Thyroid gland (tissue), 4 donors: ENCODE measurements at regions not wholly inside any gene's neighbourhood (a gene's known extent, or its start where the extent isn't known, plus 50 kb on each side); places are given as distances from the start of the nearest gene placed in this dataset.

Experiments used
- POLR2A ChIP-seq, 2 donors: fragments of 450-650 bp; IDR thresholded peaks; one replicate each; pipeline ENCODE4 v1.6.1; 2017; ENCODE audit warnings: antibody characterized with exemption in 2 of 2, mild to moderate bottlenecking in 2 of 2, moderate library complexity in 1 of 2
- TF ChIP-seq, protein P1 (sequence below), 6 experiments: fragments of 200-600 bp in 3 of 6; fragments of 450-650 bp in 3 of 6; sonication (generic) in 3 of 6; IDR thresholded peaks; one replicate each; pipeline ENCODE4 v1.5.1; 2016 to 2019; ENCODE audit warnings: antibody characterized with exemption in 6 of 6, mild to moderate bottlenecking in 2 of 6, inconsistent platforms in 1 of 6, moderate library complexity in 1 of 6

DNA sequence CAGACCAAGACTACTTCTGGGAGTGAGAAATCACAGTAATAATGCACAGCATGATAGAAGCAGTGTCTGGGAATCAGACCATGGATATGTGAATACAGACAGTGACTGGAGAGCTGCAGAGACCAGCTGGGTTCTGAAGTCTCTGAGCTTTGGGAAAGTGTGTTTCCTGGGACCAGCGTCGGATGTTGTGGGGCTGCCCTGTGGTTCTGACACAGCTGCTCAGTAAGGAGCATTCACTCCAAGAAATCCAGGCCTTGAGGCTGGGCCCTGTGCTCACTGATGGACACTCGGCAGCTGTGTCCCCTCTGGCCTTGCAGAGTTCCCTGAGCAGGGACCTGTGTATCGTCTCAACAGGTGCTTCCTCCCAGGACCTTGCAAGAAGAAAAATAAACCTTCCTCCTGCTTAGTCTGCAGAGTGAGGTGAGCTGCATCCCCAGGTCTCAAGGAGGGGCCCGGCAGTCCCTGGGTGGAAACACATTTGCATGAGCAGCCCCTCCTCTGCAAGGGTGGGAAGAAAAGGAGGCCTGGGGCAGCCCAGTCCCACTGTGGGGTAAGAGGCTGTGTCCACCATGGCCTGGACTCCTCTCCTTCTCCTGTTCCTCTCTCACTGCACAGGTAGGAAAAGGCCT lies 107.9 kb downstream of the VPREB1 start:
- TF ChIP-seq, protein P1, sequence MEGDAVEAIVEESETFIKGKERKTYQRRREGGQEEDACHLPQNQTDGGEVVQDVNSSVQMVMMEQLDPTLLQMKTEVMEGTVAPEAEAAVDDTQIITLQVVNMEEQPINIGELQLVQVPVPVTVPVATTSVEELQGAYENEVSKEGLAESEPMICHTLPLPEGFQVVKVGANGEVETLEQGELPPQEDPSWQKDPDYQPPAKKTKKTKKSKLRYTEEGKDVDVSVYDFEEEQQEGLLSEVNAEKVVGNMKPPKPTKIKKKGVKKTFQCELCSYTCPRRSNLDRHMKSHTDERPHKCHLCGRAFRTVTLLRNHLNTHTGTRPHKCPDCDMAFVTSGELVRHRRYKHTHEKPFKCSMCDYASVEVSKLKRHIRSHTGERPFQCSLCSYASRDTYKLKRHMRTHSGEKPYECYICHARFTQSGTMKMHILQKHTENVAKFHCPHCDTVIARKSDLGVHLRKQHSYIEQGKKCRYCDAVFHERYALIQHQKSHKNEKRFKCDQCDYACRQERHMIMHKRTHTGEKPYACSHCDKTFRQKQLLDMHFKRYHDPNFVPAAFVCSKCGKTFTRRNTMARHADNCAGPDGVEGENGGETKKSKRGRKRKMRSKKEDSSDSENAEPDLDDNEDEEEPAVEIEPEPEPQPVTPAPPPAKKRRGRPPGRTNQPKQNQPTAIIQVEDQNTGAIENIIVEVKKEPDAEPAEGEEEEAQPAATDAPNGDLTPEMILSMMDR (IDR thresholded peaks at IDR 0.05), result no peak
- no peak for TF ChIP-seq POLR2A (IDR thresholded peaks at IDR 0.05)
